ENCODE measurements at regions not wholly inside any gene's neighbourhood (a gene's known extent, or its start where the extent isn't known, plus 50 kb on each side); places are given as distances from the start of the nearest gene placed in this dataset.

- DNase-seq (ENCODE audit: low read depth in 2 of 2, low spot score in 1 of 2) = no peak
These were observed 96.4 kb upstream of the SESN3 start for GRCh38 chr11:95327273-95327948.

GRCh38 chr11:95325777-95326258 is 94.8 kb upstream of the SESN3 start:
- no peak for DNase-seq (ENCODE audit: low read depth in 2 of 2, low spot score in 1 of 2)

DNA sequence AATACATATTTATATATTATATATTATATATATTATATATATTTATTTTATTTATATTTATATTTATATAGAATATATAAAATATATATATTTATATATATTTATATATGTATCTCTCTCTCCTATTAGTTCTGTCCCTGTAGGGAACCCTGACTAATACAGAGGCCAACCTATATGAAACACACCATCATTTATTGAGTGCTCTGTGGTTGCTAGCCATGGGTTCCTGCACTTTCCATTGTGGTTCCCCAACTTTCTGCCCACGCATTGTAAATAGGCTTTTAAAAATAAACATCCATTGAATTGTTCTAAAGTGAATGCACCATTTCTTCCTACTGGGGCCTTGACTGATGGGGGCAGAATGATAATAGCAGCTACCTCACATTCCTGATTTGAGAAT is 93.8 kb upstream of the SESN3 start:
- no peak for DNase-seq (ENCODE audit: low read depth in 2 of 2, low spot score in 1 of 2)

DNA sequence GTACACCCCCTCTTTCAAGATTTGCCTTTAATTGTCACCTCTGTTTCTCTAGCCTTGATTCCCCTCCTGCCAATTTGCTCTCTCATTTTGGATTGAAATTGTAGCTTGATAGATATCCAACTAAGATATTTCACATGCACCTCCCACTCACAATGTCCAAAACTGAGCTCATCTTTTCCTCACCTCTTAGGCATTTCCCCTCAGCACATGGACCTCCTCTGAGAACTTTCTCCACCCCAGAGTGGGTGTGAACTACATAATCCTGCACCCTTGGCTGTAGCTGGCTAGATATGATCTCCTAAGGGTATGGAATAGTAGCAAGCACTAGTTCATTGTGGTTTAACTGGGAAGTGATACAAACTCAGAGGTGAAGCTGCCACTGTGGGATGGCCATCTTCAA is 91.5 kb upstream of the SESN3 start:
- DNase-seq (ENCODE audit: low read depth in 2 of 2, low spot score in 1 of 2) = no peak

- DNase-seq (ENCODE audit: low read depth in 2 of 2, low spot score in 1 of 2) = no peak
These were observed 87.5 kb upstream of the SESN3 start for GRCh38 chr11:95318498-95318897.

DNA sequence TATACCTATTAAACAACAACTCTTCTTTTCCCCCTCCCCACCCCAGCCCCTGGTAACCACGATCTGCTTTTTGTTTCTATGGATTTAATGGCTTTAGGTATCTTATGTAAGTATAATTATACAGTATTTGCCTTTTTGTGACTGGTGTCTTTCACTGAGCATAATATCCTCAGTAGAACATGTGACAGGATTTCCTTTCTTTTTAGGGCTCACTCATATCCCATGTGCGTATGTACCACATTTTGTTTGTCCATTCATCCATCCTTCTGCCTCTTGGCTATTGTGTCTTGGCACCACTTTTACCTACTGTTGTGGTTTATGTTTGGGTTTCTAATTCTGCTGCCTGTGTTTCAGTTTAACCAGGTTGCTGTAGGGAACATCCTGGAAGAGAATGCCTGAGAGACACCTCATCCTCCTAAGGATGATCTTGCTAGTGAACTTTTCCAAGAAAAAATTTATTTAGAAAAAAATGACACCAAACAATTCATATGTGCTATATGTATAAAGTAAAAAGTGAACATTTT is 77.6 kb upstream of the SESN3 start:
- no peak for DNase-seq (ENCODE audit: low read depth in 2 of 2, low spot score in 1 of 2)

DNA sequence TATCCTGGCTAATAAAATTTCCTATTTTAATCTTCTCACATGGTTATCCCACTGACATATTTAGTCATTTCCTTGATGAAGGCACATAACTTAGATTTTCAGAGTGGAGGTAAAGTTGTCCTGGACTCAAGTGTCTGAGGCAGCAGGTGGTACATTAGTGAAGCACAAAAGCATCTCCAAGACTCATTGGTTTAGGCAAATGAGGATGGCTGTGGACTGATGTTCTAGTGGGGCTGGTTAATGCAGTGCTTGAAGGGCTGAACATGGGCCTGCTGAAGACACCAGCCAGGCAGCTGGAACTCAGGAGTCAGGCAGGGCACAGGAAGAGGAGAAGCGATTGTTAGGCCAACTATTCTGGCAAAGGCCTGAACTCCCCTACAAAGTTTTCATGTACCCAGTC is 76.3 kb upstream of the SESN3 start:
- DNase-seq (ENCODE audit: low read depth in 2 of 2, low spot score in 1 of 2) = no peak

GRCh38 chr11:95306801-95307200 is 75.8 kb upstream of the SESN3 start:
- DNase-seq (ENCODE audit: low read depth in 2 of 2, low spot score in 1 of 2) = no peak

DNA sequence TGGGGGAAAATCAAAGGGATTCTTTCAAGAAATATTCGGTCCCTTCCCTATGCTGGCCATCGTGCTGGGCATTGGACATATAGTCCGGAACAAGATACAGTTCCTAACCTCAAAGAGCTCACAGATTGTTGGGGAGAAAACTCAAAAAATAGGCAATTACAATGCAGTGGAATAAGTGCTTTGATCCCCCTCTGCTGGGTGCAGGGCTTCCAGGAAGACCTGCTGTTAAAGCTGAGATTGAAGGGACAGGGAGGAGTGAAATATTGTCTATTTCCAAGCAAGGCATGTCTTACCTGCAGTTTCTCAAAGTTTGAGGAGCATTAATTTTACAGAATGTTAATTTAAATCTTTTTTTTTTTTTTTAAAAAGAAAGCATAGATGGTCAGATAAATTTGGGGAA is 75.1 kb upstream of the SESN3 start:
- no peak for DNase-seq (ENCODE audit: low read depth in 2 of 2, low spot score in 1 of 2)

- DNase-seq (ENCODE audit: low read depth in 2 of 2, low spot score in 1 of 2) = no peak
These were observed 74.7 kb upstream of the SESN3 start for GRCh38 chr11:95305705-95306104.

GRCh38 chr11:95304777-95305176 is 73.8 kb upstream of the SESN3 start:
- DNase-seq (ENCODE audit: low read depth in 2 of 2, low spot score in 1 of 2) = no peak

DNA sequence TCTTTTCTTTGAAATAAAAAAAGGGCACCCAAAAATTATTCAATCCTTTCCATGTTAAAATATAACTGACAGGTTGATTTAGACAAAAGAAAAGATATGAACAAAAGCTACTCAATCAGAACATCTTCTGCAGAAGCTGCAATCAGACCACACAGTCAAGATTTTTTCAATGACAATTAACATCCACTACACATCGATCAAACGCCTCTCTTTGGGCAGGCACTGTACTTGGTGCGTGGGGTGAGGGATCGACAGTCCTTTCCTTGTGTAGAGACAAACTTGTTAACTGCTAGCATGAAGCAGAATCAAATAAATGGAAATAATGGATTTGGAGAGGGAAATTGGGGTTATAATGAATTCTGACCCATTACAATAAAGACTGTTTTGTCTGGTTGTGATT is 71.2 kb upstream of the SESN3 start:
- DNase-seq (ENCODE audit: low read depth in 2 of 2, low spot score in 1 of 2) = no peak

- no peak for DNase-seq (ENCODE audit: low read depth in 2 of 2, low spot score in 1 of 2)
These were observed 70.5 kb upstream of the SESN3 start for GRCh38 chr11:95301474-95301873.

DNA sequence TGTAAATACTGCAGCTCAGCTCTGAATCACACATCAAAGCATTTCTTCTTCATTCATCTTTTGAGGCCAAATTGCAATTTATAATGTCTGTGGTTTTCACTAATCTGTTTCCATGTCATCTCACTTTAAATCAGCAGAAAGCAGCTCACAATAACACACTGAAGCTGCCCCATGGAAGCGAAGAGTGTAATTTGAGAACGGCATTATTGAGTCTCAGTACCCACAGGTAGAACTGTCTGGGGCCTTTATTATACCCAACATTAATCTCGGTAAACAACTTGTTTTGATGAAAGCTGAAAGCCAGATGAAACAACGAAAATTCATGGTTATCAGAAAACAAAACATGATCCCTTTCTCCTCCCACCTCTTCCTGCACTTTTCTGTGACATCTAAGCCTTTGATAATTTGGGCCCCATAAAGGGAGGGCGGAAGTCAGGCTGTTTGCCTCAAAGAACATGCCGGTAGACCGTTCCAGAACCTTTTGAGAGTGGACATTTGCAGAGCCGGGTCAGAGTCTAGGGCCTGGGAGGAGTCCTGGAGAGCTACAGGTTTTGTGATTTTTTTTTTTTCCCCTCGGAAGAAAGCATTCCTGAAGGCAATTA is 68.2 kb upstream of the SESN3 start:
- no peak for DNase-seq (ENCODE audit: low read depth in 2 of 2, low spot score in 1 of 2)

DNA sequence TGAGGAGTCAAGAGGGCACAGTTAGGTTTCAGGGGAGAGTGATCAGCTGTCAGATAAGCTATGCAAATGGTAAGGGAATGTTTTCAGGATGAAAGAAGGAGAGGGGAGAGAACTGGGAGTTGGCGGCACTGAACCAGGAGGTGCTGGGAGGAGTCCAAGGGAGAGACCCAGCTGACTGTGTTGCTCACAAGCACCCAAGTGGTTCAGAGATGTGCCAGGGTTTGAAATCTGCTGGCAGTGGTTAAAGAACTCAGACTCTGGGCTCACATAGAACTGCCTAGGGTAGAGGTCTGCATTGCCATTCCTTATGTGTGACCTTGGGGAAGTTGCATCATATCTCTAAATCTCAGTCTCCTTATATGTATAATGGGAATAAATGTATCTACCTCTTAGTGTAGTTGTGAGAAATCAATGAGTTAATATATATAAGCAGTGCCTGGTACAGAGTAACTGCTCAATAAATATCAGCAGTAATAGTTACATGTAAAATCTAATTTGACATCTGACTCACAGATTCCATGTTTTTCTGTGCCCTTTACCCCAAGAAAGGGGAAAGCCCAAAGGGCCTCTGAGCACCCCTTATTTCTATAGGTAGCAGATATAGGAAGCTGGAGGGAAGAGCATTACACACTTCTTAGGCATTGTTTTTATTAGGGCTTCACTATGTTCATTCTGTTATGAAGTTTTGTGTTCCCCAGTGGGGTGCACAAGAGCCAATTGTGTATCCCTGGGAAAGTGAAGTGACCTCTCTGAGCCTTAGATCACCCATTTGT is 66.9 kb upstream of the SESN3 start:
- no peak for DNase-seq (ENCODE audit: low read depth in 2 of 2, low spot score in 1 of 2)

DNA sequence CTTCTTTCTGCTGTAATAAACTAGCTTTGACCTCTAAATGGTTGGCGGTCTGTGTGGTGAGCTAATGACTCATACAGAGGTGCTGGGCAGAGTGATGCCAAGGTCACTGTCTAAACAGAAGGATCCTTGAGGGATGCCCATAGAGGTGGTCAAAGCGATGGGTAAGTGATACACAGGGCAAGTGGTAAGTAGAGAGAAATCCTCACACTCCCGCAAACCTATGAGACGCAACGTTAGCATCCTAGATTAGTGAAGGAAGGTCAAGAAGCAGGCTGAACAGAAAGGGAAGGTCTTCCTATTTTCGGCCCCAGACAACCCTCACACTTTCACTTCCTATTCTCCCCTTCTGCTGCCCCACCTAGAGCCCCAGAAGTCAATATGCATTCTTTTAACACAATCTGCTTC is 65.6 kb upstream of the SESN3 start:
- no peak for DNase-seq (ENCODE audit: low read depth in 2 of 2, low spot score in 1 of 2)

DNA sequence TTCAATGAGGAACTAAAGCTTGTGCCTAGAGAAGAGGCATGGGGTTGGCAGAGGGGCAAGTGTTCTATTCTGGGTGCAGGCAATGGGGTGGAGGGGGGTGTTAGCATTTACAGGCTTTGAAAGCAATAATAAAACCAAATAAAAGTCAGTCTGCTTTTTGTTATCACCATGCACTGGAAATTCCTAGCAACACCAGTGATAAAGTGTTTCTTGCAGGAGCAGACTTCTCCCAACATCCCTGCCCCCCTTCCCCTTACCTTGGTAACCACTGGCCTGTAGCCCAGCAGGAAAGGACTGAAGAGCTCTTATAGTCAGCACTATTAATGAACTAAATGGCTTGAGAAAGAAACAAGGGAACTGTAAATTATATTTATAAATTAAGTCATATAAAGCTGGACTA is 65.2 kb upstream of the SESN3 start:
- no peak for DNase-seq (ENCODE audit: low read depth in 2 of 2, low spot score in 1 of 2)

DNA sequence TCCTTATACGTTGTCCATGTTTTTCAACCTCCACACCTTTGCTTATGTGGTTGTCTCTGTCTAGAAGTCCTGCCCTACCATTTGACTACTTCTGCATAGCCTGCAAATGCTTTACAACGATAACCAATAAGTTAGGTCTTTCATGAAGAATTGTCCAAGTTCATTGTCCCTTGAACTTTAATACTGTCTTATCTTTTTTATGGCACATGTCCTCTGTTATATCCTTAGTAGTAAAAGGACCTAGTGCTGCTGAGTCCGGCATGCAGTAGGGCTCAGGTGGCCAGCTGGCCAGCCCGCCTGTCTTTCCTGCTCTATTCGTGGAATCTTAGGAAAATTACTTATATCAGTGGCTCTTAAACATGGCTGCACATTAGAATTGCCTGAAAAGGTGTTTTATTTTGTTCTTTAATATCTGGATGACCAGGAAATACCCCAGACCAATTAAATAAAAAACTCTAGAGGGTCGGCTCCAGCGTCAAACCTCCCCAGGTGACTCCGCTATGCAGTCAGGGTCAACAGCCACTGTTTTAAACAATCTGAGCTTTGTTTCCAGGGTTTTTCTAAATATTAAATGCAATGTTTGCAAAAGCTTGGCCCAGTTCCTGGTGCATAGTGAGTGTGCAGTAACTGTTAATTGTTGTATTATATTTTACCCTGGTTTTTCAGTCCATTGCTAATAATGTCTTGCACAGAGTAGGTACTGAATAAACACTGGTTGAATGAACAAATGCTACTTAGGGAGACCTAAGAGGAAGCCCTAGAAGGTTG is 64.6 kb upstream of the SESN3 start:
- DNase-seq (ENCODE audit: low read depth in 2 of 2, low spot score in 1 of 2) = no peak

DNA sequence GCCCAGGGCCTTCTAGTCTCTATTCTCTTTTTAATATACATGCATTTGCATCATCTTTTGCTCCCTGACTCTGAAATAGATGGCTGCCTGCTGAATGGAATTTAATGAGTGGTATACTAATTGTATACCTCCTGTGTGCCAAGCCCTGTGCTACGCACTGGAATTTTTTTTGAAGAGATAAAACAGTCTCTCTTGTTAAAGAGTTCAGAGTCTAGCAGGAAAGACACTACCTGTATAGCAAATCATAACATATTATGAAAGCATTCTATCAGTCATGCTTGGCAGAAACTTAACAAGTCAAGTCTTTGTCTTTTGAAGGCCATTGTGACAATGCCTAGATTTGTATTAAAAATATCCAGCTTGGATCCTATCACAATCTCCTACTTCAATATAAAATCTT is 63.7 kb upstream of the SESN3 start:
- DNase-seq (ENCODE audit: low read depth in 2 of 2, low spot score in 1 of 2) = no peak

- no peak for DNase-seq (ENCODE audit: low read depth in 2 of 2, low spot score in 1 of 2)
These were observed 62.1 kb upstream of the SESN3 start for GRCh38 chr11:95293116-95293515.

- DNase-seq (ENCODE audit: low read depth in 2 of 2, low spot score in 1 of 2) = no peak
These were observed 60.9 kb upstream of the SESN3 start for GRCh38 chr11:95291946-95292345.

All from stimulated activated CD8-positive, alpha-beta memory T cell treated with anti-CD3 and anti-CD28 coated beads, Interleukin-4, amount 100 ng/mL, for 1 hour (primary cell).